ENCODE measurements at regions not wholly inside any gene's neighbourhood (a gene's known extent, or its start where the extent isn't known, plus 50 kb on each side); places are given as distances from the start of the nearest gene placed in this dataset.

- TF ChIP-seq KDM5A (IDR thresholded peaks at IDR 0.05; ENCODE audit: borderline replicate concordance, low read length) (no peak), FOXJ3 (CRISPR knock-in tag; IDR thresholded peaks at IDR 0.05; ENCODE audit: borderline replicate concordance) (no peak), MEIS1 (CRISPR knock-in tag; IDR thresholded peaks at IDR 0.05; ENCODE audit: borderline replicate concordance) (no peak), ZNF263 (CRISPR knock-in tag; IDR thresholded peaks at IDR 0.05) (no peak), CTCF (CRISPR knock-in tag; IDR thresholded peaks at IDR 0.05) (no peak), XRCC5 (optimal IDR thresholded peaks at IDR 0.05; ENCODE audit: low read length) (no peak), EZH2 (conservative IDR thresholded peaks at IDR 0.05; ENCODE audit: low read depth, low read length) (no peak), IRF9 (CRISPR knock-in tag; IDR thresholded peaks at IDR 0.05; ENCODE audit: borderline replicate concordance) (no peak), ZSCAN25 (CRISPR knock-in tag; IDR thresholded peaks at IDR 0.05) (no peak)
- TF ChIP-seq, protein P1, sequence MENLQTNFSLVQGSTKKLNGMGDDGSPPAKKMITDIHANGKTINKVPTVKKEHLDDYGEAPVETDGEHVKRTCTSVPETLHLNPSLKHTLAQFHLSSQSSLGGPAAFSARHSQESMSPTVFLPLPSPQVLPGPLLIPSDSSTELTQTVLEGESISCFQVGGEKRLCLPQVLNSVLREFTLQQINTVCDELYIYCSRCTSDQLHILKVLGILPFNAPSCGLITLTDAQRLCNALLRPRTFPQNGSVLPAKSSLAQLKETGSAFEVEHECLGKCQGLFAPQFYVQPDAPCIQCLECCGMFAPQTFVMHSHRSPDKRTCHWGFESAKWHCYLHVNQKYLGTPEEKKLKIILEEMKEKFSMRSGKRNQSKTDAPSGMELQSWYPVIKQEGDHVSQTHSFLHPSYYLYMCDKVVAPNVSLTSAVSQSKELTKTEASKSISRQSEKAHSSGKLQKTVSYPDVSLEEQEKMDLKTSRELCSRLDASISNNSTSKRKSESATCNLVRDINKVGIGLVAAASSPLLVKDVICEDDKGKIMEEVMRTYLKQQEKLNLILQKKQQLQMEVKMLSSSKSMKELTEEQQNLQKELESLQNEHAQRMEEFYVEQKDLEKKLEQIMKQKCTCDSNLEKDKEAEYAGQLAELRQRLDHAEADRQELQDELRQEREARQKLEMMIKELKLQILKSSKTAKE (CRISPR knock-in tag; IDR thresholded peaks at IDR 0.05; ENCODE audit: borderline replicate concordance), result no peak
Observed at GRCh38 chr5:123754908-123755307, 242.9 kb downstream of the CSNK1G3 start.
